Endothelial cell (in vitro differentiated cells): ENCODE measurements at regions not wholly inside any gene's neighbourhood (a gene's known extent, or its start where the extent isn't known, plus 50 kb on each side); places are given as distances from the start of the nearest gene placed in this dataset.

Source experiments
- DNase-seq: peaks from one replicate; pipeline ENCODE4 v3.0.0; 2021; ENCODE audit warnings: low spot score
- H3K27ac Mint-ChIP-seq: one replicate; pipeline ENCODE4 v1.8.0; 2021; ENCODE audit warnings: mixed read lengths, inconsistent platforms; ENCODE audit not compliant: unreplicated experiment
- H3K27me3 Mint-ChIP-seq: one replicate; pipeline ENCODE4 v1.8.0; 2021; ENCODE audit warnings: mild to moderate bottlenecking, moderate library complexity, mixed read lengths, inconsistent platforms; ENCODE audit not compliant: unreplicated experiment
- H3K36me3 Mint-ChIP-seq: one replicate; pipeline ENCODE4 v1.8.0; 2021; ENCODE audit warnings: mild to moderate bottlenecking, low read depth, mixed read lengths, inconsistent platforms; ENCODE audit not compliant: unreplicated experiment
- H3K4me1 Mint-ChIP-seq: one replicate; pipeline ENCODE4 v1.8.0; 2021; ENCODE audit warnings: mild to moderate bottlenecking, mixed read lengths, inconsistent platforms; ENCODE audit not compliant: unreplicated experiment
- H3K4me3 Mint-ChIP-seq: one replicate; pipeline ENCODE4 v1.8.0; 2021; ENCODE audit warnings: mild to moderate bottlenecking, mixed read lengths, inconsistent platforms; ENCODE audit not compliant: unreplicated experiment
- H3K9me3 Mint-ChIP-seq: one replicate; pipeline ENCODE4 v1.8.0; 2021; ENCODE audit warnings: mixed read lengths, inconsistent platforms; ENCODE audit not compliant: unreplicated experiment
- CTCF ChIP-seq: fragments of 200-600 bp; sonication (generic); IDR thresholded peaks from one replicate; pipeline ENCODE4 v1.5.0; 2021; ENCODE audit warnings: antibody characterized with exemption; ENCODE audit not compliant: unreplicated experiment

GRCh38 chr1:171434717-171435346 is 50.5 kb upstream of the PRRC2C start:
- Mint-ChIP-seq H3K9me3 (peaks cover 7% of the 10 kb centered on the region), H3K4me3 (no peak overlapping the region), H3K36me3 (no peaks in the 10 kb centered on the region), H3K27ac (peak overlapping the region; percentile 75), H3K27me3 (peaks cover 5% of the 10 kb centered on the region), H3K4me1 (peaks cover 4% of the 10 kb centered on the region)
- DNase-seq: no peak
- no peak for TF ChIP-seq CTCF
